ENCODE measurements at regions not wholly inside any gene's neighbourhood (a gene's known extent, or its start where the extent isn't known, plus 50 kb on each side); places are given as distances from the start of the nearest gene placed in this dataset.

DNA sequence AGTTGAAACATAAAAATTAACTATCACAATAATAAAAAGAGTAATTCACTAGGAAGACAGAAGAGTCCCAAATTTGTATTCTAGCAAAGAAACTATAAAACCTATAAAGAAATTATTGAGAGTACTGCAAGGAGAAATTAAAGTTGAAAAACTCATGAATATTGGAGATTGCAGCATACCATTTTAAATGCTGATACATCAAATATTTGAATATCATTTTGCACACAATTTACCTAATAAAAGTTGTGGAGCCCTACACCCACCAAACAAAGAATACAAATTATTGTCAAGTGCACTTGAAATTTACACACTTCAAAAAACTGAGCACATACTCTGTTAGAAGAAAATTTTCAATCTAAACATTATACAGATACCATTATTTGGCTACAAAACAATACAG, 531.6 kb upstream of the SMIM21 start:
- Mint-ChIP-seq H3K4me1 (no peaks in the 10 kb centered on the region), H3K27ac (no peak overlapping the region), H3K9me3 (peaks cover 3% of the 10 kb centered on the region), H3K4me3 (no peak overlapping the region), H3K27me3 (no peaks in the 10 kb centered on the region), H3K36me3 (ENCODE audit: low read depth) (no peaks in the 10 kb centered on the region)
- intact Hi-C loops (cut with micrococcal nuclease): no loop called here
- no peak for DNase-seq

DNA sequence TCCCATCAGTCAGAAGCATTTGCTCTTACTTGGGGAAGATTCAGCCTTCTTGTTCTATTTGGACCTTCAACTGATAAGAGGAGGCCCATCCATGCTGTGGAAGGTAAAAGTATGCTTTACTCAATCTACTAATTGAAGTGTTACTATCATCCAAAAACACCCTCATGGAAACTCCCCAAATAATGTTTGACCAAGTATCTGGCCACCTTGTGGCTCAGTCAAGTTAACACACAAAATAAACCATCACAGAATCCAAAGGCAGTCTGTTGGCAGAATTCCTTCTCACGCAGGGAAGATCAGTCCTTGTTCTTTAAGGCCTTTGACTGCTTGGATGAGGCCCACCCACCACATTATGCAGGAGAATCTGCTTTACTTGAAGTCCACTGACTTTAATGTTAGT, 531.2 kb upstream of the SMIM21 start:
- H3K4me1 Mint-ChIP-seq: no peaks in the 10 kb centered on the region
- DNase-seq: no peak

DNA sequence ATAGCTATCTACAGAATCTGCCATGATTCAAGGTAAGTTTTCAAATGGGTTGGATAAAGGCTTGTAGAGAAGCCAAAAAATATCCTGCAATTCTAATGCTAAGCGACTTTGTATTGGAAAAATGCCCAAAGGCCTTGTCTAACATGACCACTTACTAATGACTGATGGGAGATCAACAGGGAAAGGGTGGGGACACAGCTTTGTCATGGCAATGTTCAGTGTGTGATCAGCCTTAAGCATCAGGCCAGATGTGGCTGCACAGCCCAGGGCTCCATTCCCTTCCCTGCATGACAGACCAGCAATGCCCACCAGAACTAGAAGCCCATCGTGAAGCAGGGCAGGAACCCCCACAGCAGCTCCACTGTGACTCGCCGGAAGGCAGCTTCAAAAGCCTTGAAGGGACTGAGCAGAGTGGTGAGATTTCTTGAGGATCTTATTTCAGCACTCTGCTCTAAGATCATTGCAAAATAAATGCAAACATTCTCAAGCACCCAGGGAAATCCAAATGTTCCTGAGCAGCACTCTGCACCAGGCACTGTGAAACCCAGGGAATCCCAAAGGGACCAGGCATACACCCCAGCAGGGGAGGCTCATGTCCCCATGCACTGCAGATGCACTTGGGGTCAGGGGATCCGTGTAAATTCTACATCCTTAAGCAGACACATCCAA, 517.9 kb upstream of the SMIM21 start:
- Mint-ChIP-seq H3K27me3 (no peaks in the 10 kb centered on the region), H3K27ac (no peak overlapping the region), H3K4me1 (no peaks in the 10 kb centered on the region), H3K9me3 (no peaks in the 10 kb centered on the region), H3K36me3 (ENCODE audit: low read depth) (no peaks in the 10 kb centered on the region), H3K4me3 (no peak overlapping the region)
- no peak for DNase-seq
- intact Hi-C loops (cut with micrococcal nuclease): no loop called here

More for the DNA sequence above, 531.2 kb upstream of the SMIM21 start:
- H3K27me3 Mint-ChIP-seq: no peaks in the 10 kb centered on the region
- H3K9me3 Mint-ChIP-seq: peaks cover 3% of the 10 kb centered on the region
- H3K27ac Mint-ChIP-seq: no peak overlapping the region
- H3K4me3 Mint-ChIP-seq: no peak overlapping the region
- intact Hi-C loops (cut with micrococcal nuclease): no loop called here
- H3K36me3 Mint-ChIP-seq (ENCODE audit: low read depth): no peaks in the 10 kb centered on the region

DNA sequence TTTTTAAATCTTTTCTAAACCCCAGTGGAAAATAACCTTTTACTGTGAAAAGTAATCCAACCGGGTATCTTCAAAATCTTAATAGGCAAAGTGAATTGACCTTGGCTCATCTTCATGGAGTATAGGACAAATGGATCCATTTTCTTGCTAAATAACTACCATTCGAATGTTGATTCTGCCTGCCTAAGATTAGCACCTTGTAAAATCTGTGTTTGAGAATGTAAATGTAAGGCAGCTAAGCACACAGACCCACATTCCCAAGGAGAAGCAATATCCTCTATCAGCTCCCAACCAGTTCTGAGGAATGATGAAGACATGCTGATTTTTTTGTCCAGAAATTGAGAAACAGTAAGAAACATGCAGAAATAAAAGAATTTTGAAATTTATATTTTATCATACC, 509.8 kb upstream of the SMIM21 start:
- Mint-ChIP-seq H3K4me3 (no peak overlapping the region), H3K9me3 (no peaks in the 10 kb centered on the region), H3K27me3 (no peaks in the 10 kb centered on the region), H3K36me3 (ENCODE audit: low read depth) (no peaks in the 10 kb centered on the region), H3K4me1 (no peaks in the 10 kb centered on the region), H3K27ac (no peak overlapping the region)
- DNase-seq: no peak
- intact Hi-C loops (cut with micrococcal nuclease): no loop called here

DNA sequence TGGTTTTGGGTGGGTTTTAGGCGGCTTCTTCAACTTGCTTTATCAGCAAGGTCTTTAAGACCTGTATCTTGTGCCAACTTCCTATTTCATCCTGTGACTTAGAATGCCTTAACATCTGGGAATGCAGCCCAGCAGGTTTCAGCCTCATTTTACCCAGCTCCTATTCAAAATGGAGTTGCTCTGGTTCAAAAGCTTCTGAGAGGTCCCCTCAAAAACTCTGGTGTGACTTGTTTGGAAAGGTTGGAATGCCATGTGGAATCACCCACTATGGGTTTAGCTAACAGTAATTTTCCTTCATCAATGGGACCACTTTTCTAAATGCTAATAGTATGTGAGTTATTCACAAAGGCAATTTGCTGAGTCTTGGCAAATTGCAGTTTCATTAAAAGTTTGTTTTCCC, 509.4 kb upstream of the SMIM21 start:
- intact Hi-C loops (cut with micrococcal nuclease): no loop called here

DNA sequence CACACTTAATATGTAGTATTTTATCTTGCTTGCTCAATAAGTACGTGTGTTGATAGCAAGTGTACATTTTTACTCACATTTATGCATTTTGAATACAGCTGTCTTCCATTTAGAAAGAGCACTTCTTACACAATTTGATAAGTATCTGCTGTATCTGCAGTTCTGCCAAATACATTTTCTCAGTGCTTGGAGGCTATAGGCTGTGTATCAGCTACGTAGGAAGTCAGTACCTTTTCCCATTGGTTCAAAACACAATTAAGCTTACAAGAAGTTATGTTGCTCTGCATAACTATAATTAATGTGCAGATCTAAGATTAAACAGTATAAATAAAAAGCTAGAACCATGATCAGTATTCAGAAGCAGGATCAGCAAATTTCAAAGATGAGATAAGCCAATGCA, 503.6 kb upstream of the SMIM21 start:
- H3K36me3 Mint-ChIP-seq (ENCODE audit: low read depth): no peaks in the 10 kb centered on the region

More for the DNA sequence above, 509.4 kb upstream of the SMIM21 start:
- Mint-ChIP-seq H3K4me3 (no peak overlapping the region), H3K9me3 (no peaks in the 10 kb centered on the region), H3K27ac (no peak overlapping the region), H3K4me1 (no peaks in the 10 kb centered on the region), H3K36me3 (ENCODE audit: low read depth) (no peaks in the 10 kb centered on the region), H3K27me3 (no peaks in the 10 kb centered on the region)
- DNase-seq: no peak

DNA sequence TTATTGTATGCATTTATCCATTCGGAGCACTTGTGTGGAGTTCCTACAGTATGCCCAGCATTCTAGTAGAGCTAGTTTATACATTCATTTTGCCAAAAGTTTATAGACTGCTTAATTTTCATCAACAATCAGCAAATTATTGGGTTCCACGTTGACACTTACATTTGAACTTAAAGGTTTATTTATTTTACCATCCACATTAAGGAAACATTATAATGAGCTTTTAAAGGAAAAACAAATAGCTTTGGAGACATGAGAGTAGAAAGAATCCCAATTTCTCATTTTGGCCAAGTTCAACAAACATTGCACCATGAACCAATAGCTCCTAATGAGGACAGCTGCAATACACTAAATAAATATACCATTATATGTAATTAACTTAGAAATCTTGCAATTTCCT, 501.2 kb upstream of the SMIM21 start:
- Mint-ChIP-seq H3K4me3 (no peak overlapping the region), H3K27ac (no peak overlapping the region), H3K4me1 (no peaks in the 10 kb centered on the region), H3K27me3 (no peaks in the 10 kb centered on the region), H3K9me3 (no peaks in the 10 kb centered on the region), H3K36me3 (ENCODE audit: low read depth) (no peaks in the 10 kb centered on the region)
- no peak for DNase-seq
- intact Hi-C loops (cut with micrococcal nuclease): no loop called here

More for the DNA sequence above, 503.6 kb upstream of the SMIM21 start:
- H3K27me3 Mint-ChIP-seq: no peaks in the 10 kb centered on the region
- intact Hi-C loops (cut with micrococcal nuclease): no loop called here
- H3K27ac Mint-ChIP-seq: no peak overlapping the region
- no peak for DNase-seq
- no peak overlapping the region for H3K4me3 Mint-ChIP-seq
- H3K4me1 Mint-ChIP-seq: no peaks in the 10 kb centered on the region
- no peaks in the 10 kb centered on the region for H3K9me3 Mint-ChIP-seq

DNA sequence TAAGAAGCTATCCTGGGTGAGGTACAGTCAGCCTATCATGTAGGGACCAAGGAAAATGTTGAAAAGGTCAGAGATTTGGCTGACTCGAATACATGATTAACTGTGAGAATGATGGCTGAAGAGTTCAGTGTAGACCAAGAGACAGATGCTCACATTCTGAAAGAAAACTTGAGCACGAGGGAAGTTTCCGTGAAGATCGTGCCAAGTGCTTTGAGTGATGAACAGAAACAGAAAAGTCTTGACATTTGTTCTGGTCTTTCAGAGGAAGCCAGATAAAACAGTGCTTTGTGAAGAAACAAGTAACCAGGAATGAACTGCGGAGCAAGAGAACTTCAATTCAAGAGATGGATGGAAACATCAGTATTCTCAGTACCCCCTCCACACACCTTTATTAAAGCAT, 500.3 kb upstream of the SMIM21 start:
- no peaks in the 10 kb centered on the region for H3K36me3 Mint-ChIP-seq (ENCODE audit: low read depth)
- no peaks in the 10 kb centered on the region for H3K9me3 Mint-ChIP-seq
- H3K4me3 Mint-ChIP-seq: no peak overlapping the region
- H3K27me3 Mint-ChIP-seq: no peaks in the 10 kb centered on the region
- no peak overlapping the region for H3K27ac Mint-ChIP-seq
- H3K4me1 Mint-ChIP-seq: no peaks in the 10 kb centered on the region
- intact Hi-C loops (cut with micrococcal nuclease): no loop called here
- no peak for DNase-seq

DNA sequence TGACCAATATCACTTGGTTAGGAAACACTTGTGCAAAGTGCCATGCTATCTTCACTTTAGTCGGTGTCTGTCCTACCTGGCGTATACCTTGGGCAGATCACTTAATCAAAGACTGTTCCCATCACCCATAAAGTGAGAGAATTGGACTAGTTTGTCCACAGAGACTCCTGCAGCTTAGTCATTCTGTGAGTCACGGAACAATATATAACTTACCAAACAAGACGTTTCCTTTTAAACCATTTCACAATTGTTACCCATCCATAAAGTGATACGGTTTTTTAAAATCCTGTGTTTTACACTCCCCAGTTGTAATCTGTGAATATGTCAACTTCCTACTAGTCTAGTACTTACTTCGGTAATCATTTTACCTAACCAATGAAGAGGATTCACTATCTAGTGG, 499.3 kb upstream of the SMIM21 start:
- no peak for DNase-seq
- Mint-ChIP-seq H3K4me1 (no peaks in the 10 kb centered on the region), H3K9me3 (no peaks in the 10 kb centered on the region), H3K36me3 (ENCODE audit: low read depth) (no peaks in the 10 kb centered on the region), H3K27ac (no peak overlapping the region), H3K27me3 (no peaks in the 10 kb centered on the region), H3K4me3 (no peak overlapping the region)
- intact Hi-C loops (cut with micrococcal nuclease): no loop called here

DNA sequence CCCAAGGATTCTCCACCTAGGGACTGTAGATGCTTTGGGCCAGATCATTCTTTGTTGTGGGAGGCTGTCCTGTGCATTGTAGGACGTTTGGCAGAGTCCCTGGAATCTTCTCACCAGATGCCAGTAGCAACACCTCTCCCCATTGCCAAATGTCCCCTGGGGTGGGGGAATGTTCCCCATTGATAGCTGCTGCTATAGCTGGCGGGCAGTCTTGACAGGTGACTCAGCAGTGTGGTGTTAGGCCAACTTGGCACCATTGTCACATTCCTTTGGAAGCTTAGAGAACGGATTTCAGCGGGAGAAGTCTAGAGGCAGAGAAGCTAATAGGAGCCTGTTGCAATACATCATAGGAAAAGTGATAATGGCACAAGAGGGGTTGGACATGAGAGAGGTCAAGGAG, 495.7 kb upstream of the SMIM21 start:
- intact Hi-C loops (cut with micrococcal nuclease): no loop called here

DNA sequence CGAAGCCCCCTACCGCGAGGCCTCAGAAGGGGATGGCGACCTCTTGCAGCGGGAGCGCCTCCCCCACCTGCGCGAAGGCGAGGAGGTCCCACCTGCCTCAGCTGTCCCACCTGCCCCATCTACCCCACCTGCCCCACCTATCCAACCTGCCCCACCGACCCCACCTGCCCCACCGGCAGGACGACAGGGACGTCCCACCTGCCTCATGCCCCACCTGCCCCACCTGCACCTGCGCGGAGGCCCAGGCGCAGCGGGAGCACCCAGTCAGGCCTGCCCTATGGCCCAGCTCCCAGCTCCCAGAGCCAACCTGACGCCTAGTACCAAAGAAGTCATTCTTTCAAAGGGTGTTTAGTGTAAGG, 489.1 kb upstream of the SMIM21 start:
- peaks cover 17% of the 10 kb centered on the region for H3K27me3 Mint-ChIP-seq
- H3K36me3 Mint-ChIP-seq (ENCODE audit: low read depth): no peaks in the 10 kb centered on the region
- H3K4me3 Mint-ChIP-seq: no peak overlapping the region
- no peak for DNase-seq
- H3K4me1 Mint-ChIP-seq: no peaks in the 10 kb centered on the region
- H3K9me3 Mint-ChIP-seq: no peaks in the 10 kb centered on the region
- no peak overlapping the region for H3K27ac Mint-ChIP-seq
- intact Hi-C loops (cut with micrococcal nuclease): no loop called here

More for the DNA sequence above, 495.7 kb upstream of the SMIM21 start:
- Mint-ChIP-seq H3K27me3 (no peaks in the 10 kb centered on the region), H3K4me1 (no peaks in the 10 kb centered on the region), H3K9me3 (no peaks in the 10 kb centered on the region), H3K27ac (no peak overlapping the region), H3K4me3 (no peak overlapping the region), H3K36me3 (ENCODE audit: low read depth) (no peaks in the 10 kb centered on the region)
- no peak for DNase-seq

DNA sequence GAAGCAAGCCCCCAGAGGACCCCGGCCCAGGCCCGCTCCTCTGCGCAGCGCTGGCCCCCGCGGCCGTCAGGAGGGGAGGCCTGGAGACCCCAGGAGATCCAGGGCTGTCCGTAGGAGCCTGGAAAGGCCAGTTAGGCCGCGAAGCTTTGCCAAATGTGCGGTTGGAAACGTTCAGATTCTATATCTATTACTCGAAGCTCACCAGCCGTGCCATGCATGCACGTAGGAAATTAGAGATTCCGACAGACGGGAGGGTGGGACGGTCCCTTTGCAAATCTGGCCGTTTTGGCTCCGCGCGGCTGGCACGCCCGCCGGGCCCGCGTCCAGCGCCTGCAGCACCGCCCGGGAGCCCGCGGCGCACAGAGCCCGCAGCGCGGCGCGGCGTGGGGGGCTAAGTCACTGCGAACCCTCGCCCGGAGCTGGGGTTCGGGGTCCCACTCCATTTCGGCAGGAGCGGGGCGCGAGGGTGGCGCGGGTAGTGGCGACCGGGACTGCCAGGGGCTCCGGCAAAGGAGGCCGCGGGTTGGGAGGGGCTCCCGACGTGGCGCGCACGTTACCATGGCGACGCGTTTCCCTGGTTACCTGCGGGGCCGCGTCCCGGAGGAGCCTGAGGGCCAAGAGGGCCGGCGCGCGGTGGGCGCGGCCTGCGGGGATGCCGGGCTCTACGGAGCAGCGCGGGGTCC, 488.6 kb upstream of the SMIM21 start:
- no peak for DNase-seq
- H3K4me1 Mint-ChIP-seq: no peaks in the 10 kb centered on the region
- intact Hi-C loops (cut with micrococcal nuclease): no loop called here
- H3K9me3 Mint-ChIP-seq: no peaks in the 10 kb centered on the region
- no peaks in the 10 kb centered on the region for H3K36me3 Mint-ChIP-seq (ENCODE audit: low read depth)
- no peak overlapping the region for H3K4me3 Mint-ChIP-seq
- H3K27ac Mint-ChIP-seq: no peak overlapping the region
- peaks cover 17% of the 10 kb centered on the region for H3K27me3 Mint-ChIP-seq

DNA sequence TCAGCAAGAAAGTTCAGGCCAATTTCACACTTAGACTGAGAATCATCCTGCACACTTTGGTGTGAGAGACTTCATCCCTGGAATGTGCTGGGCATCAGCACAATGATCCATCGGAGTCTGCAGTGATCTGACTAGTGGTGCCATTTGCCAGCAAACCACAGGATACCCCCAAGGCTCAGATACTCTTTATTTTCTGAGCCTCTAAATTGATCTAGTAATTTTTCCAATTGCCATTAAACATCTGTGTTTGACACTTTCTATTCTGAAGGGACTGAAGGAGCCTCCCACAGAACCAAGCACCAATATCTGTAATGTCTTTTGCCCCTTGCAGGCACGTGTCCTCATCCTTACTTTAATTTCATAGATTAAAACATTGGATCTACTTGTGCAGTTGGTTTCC, 485.3 kb upstream of the SMIM21 start:
- Mint-ChIP-seq H3K36me3 (ENCODE audit: low read depth) (no peaks in the 10 kb centered on the region), H3K4me3 (no peak overlapping the region), H3K27ac (no peak overlapping the region), H3K9me3 (no peaks in the 10 kb centered on the region), H3K27me3 (peaks cover 16% of the 10 kb centered on the region), H3K4me1 (no peaks in the 10 kb centered on the region)
- intact Hi-C loops (cut with micrococcal nuclease): no loop called here
- no peak for DNase-seq

DNA sequence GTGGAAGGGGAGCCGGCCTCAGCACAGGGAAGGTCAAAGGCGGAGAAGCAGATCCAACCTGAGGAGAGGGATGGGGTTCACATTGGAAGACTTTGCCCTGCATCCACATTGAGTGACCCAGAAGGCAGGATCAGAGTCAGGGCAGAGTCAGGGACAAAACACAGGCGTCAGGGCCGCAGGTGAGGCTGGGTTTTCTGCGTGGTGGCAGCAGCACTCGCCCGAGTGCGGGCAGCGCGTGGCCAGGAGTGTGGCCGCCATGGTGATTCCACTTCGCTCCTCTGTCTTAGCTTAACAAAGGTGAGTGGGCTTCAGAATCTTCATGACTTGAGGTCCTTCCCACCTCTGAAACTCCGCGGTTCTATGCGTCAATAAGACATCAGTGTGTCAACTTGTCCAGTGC, 476.9 kb upstream of the SMIM21 start:
- Mint-ChIP-seq H3K4me3 (no peak overlapping the region), H3K27ac (no peak overlapping the region), H3K9me3 (no peaks in the 10 kb centered on the region), H3K36me3 (ENCODE audit: low read depth) (no peaks in the 10 kb centered on the region), H3K4me1 (no peaks in the 10 kb centered on the region), H3K27me3 (no peaks in the 10 kb centered on the region)
- no peak for DNase-seq
- intact Hi-C loops (cut with micrococcal nuclease): no loop called here

DNA sequence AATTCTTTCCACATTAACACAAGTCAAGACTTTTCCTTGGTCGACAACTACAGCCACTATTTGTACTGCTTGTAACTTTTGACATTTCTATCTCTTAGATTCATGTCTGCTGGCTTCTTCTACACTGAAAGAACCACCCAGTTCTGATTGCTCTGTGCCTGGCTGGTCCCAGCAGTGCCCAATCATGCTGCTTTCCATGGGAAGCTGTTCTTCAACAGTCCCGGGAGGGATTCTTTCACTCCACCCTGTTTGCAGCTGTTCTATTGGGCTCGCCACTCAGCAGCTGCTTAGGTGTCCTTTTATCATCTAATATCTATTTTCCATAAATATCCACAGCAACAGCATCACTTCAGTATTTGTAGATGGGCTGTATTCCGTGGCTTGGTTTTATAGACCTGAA, 471.1 kb upstream of the SMIM21 start:
- H3K4me3 Mint-ChIP-seq: no peak overlapping the region
- intact Hi-C loops (cut with micrococcal nuclease): no loop called here
- no peak for DNase-seq
- no peaks in the 10 kb centered on the region for H3K4me1 Mint-ChIP-seq
- H3K36me3 Mint-ChIP-seq (ENCODE audit: low read depth): no peaks in the 10 kb centered on the region
- no peak overlapping the region for H3K27ac Mint-ChIP-seq
- H3K9me3 Mint-ChIP-seq: no peaks in the 10 kb centered on the region
- no peaks in the 10 kb centered on the region for H3K27me3 Mint-ChIP-seq
